GM19467 (cell line): ENCODE measurements at regions not wholly inside any gene's neighbourhood (a gene's known extent, or its start where the extent isn't known, plus 50 kb on each side); places are given as distances from the start of the nearest gene placed in this dataset.

Experiments used
- ATAC-seq: cut with Tn5 transposase; IDR thresholded peaks from one replicate; pipeline ENCODE4 v1.9.1; 2021; ENCODE audit warnings: mild to moderate bottlenecking, moderate library complexity; ENCODE audit not compliant: unreplicated experiment

DNA sequence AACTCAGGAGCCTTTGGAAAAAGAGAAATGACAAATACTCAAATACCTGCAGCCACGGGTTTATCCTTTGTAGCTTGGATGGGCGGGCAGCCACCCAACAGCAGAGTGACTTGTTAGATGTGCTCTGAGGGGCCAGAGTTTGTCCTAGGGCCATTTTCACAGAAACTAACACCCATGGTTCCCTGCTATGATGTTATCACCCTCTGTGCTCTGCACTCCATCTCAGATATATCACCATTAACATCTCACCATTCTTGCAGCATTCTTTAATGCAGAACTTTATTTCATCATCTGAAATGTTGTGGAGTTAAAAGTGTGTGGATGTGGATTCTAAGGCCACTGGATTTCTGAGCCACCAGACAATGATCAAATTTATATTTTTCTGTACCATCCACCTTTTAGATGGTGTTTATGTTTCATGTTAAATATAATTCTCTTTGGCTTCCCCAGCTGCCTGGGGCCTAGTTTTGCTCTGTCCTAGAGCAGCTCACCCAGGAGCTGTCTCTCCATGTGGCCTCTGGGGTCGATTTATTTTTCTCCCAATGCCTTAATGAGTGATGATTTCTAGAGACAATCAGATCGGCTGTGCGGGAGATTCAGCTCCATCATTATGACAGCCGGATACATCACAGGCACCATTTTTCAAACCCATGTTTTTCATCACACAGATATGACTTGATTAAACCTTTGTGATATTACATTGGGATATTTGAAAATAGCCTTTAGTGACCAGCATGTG is 380.8 kb downstream of the BCOR start:
- ATAC-seq = no peak

DNA sequence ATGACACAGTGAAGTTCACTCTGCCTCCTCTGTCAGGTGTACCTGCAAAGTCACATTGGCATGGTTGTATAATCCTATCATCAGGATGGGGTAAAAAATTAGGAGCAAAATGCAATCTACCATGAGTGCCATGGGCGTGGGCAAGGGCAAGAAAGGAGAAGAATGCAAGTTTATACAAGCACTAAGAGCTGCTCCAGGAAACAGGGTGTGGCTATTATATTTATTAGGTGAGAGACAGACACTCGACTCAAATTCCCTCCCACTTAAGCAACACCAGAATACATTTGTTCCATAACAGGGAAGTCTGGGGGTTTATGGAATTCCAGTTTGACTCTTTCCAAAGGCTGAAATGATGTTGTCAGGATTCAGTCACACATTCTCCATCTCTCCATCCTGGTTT is 378.8 kb downstream of the BCOR start:
- ATAC-seq = no peak

DNA sequence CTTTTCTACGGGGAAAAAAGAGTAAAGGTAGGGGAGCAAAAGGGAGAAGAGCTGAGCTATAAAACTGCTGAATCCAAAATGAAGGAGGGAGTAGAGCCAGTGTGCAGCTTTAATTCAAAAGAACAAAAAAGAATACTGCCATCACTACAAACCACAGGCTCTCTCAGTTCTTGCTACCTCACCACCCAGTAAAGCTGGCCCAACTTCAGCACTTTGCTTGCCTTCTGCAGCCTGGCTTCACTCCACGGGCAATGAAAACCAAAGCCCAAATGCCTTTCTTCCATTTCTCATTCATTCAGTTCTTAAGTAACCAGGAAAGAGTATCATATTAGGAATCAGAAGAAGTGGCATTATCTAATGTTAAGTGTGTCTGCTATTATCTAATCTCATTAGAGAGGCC is 376.8 kb downstream of the BCOR start:
- no peak for ATAC-seq

DNA sequence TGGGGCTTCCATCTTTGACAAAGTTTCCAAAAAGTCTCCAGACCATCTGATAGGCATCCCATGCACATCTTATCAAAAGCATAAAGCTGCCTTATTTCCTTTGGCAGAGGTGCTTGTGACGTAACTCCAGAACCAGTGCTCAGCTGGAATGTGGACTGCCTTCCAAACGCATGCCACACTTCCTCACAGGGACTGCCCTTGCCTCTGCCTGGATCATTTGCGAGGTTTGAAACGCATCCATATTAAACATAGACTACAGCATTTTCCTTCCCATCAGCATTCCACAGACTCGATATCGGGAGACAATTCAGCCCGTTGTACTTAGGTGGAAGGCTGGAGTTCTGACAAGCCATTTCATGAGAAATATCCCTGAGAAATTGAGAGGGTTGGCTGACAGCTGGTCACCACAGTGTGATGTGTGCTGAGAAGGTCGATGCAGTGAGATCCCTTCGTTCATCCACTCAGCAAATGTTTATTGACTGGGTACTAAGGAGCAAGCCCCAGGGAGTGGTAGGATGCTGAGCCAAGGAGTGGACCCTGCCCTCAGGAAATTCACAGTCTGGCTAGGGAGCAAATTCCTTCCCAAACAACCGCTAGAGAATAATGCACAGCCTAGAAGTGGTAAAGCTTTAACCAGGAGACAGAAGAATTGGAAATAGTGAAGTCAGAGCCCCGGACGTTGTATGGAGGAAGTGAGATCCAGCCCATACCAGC is 376.0 kb downstream of the BCOR start:
- ATAC-seq = no peak

DNA sequence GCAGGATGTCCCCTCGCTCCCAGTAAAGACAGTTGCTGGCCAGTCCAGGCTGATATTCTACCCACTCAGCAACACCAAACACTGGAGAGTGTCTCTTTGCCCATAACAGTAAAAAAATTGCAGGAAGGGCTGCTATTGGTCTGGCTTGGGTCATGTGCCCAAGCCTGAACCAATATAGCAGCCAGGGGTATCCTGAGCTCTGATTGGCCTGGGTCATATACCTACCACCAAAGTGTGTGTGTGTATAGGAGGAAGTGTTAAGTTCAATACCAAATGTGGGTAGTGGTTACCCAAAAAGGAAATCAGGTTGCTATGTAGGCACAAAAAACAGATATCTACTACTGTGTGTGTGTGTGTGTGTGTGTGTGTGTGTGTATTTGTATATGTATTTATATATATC is 373.2 kb downstream of the BCOR start:
- no peak for ATAC-seq

- no peak for ATAC-seq
Observed at GRCh38 chrX:39725114-39725513, 372.6 kb downstream of the BCOR start.

GRCh38 chrX:39725928-39726619 is 371.7 kb downstream of the BCOR start:
- no peak for ATAC-seq

DNA sequence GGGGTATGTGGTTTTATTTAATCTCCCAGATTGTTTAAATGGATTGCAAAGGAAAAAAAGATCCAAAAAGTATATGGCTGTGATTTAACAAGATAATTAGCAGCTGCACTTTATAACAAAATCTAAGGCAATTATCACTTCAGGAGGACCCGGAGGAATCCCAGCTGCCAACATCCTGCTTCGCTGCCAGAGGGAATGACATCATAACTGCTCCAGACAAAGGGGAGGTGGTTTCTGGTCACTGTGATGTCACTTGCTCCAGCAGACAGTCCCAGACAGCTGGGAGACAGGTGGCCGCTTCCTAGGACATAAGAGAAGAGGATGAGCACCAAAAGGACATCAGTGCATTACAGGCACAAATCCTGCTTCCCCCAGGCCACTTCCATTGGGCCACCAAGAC is 371.0 kb downstream of the BCOR start:
- no peak for ATAC-seq

DNA sequence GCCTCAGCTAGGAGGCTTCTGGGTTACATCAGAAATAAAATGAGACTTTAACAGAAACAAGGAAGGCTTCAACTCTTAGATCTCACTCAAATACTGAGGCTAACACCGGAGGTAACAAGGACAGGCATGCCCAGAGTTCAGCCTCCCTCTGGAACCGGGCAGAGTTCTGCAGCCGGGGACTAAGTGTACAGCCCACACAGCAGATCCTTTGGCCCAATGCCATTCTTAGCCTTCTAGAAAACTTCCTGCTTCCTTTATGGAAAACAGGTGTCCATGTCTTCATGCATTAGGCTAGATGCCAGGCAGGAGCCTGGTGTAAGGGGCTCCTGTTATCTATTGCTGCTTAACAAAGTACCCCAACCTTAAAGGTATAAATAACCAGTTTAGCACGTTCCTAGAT is 369.7 kb downstream of the BCOR start:
- ATAC-seq = no peak

DNA sequence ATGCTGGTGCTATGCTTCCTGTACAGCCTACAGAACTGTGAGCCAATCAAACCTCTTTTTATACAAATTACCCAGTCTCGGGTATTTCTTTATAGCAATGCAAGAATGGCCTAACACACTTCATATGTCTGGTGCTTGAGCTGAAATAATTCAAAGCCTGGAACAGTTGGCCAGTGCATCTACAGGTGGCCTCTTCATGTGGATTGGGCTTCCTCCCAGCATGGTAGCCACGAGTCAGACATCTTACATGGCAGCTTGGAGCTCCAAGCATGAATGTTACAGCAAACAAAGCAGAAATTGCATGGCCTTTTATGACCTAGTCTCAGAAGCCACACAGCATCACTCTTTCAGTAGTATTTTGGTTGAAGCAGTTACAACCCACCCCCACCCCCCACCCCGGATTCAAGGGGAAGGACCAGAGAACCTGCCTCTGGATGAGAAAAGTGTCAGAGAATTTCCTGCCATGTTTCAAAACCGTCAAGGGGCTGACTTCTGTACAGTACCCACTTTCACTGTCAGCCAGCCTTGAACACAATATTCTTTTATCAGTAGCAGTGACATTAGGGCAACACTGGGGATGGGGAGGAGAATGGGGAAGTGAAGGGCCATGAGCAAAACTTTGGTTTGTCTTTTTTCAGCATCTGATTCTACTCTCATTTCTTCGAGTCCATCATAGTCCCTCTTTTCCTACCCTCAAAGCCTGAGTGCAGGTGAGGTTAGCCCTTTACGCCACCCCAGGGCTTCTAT is 368.7 kb downstream of the BCOR start:
- no peak for ATAC-seq

GRCh38 chrX:39729981-39730661 is 367.6 kb downstream of the BCOR start:
- ATAC-seq = no peak

DNA sequence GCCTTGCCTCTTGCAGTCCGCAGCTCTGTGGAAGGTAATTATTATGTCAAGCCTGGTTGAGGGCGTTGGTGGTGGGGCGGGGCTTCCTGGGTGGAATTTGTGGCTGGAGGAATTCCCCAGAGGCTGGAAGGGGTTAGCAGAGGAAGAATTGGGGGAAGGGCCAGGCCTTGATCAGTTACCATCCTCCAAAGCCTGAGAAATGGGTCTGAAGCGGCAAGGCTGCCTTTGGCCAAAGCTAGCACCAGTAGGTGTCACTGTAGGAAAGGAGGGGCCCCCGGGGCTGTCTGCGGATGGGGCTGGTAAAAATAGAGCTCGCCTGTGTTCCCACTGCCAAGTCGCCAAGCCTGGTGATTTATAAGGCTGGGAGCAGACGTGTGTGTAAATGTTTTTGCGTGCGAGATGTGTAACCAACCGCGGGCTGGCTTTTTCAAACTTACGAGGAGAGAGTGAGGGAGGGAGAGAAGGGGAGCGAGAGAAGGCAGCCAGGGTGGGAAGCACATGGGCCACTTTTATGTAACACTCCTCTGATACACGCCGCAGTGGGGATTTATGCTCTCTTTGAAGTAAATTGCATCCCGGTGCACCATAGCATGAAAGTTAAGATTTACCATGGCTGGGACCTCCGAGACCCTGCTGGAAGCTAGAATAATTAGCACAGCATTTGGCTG is 367.0 kb downstream of the BCOR start:
- ATAC-seq = no peak

- ATAC-seq = no peak
Observed at GRCh38 chrX:39731330-39731667, 366.5 kb downstream of the BCOR start.

GRCh38 chrX:39731735-39732134 is 366.0 kb downstream of the BCOR start:
- no peak for ATAC-seq

- ATAC-seq = no peak
Observed at GRCh38 chrX:39733745-39734144, 364.0 kb downstream of the BCOR start.

- no peak for ATAC-seq
Observed at GRCh38 chrX:39734174-39734776, 363.5 kb downstream of the BCOR start.

- no peak for ATAC-seq
Observed at GRCh38 chrX:39736216-39737211, 361.2 kb downstream of the BCOR start.

DNA sequence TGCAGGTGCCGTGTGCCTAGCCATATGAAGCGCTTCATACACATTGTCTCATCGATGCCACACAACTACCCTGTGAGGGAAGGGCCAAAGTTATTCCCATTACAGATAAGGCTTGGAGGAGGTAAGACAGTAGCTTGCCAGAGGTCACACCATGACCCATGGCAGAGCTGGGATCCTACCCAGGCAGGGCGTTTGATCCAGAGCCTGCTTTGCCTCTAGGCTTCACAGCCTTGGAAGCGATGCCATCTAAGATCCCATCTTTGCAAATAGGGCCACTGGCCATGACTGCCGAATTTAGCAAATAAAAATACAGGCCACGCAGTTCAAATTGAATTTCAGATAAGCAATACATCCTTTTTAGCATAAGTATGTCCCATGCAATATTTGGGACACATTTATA is 358.2 kb downstream of the BCOR start:
- no peak for ATAC-seq

DNA sequence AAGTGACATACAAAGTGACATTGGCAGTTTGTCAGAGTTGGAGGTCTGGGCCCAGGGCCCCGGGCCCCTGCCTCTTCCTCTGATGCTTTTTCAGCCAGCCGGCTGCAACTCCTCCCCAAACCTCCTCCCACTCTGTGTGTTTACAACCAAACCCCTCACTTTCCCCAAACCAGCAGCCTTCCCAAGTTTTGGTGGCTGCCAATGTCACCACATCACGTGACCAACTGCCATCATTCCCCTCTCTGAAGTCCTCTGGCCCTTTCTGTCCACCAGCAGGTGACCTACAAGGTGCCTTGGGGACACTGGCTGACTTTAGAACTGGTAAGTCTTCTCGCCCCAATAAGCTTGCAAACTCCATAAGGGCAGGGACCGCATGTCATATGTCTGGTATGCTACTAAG is 357.7 kb downstream of the BCOR start:
- ATAC-seq = no peak
